ENCODE measurements at regions not wholly inside any gene's neighbourhood (a gene's known extent, or its start where the extent isn't known, plus 50 kb on each side); places are given as distances from the start of the nearest gene placed in this dataset.

GRCh38 chr3:102148598-102149337 lies 286.0 kb upstream of the ZPLD1 start:
- BruUV-seq (replicated peaks), result no TSS peak
- H2AFZ ChIP-seq (ENCODE audit: low read depth, low read length, poor library complexity, severe bottlenecking), result no peak overlapping the region
- intact Hi-C loops (cut with micrococcal nuclease), result no loop called here
- H3K9me2 ChIP-seq (ENCODE audit: insufficient read depth), result peaks cover 2% of the 10 kb centered on the region; the same call in 1 of the 2 replicates
- ATAC-seq, result no peak
- no peak overlapping the region for H3K27ac ChIP-seq (ENCODE audit: low read depth, low read length)
- H4K20me1 ChIP-seq (ENCODE audit: insufficient read depth), result no peaks in the 10 kb centered on the region
- no peaks in the 10 kb centered on the region for H3K4me1 ChIP-seq (ENCODE audit: control insufficient read depth in 1 of 2, insufficient read depth in 2 of 2, low read length in 2 of 2)
- H3K4me2 ChIP-seq (ENCODE audit: low read length), result no peak overlapping the region
- POLR2A ChIA-PET, result no interaction called here
- DNase-seq (ENCODE audit: low read depth, low spot score), result no peak
- RAD21 ChIA-PET (ENCODE audit: low non-redundant PET in 1 of 2, low total read pairs in 2 of 2, uncharacterized antibody in 2 of 2, unreplicated experiment in 2 of 2), result no interaction called here
- H3K9me3 ChIP-seq (ENCODE audit: control insufficient read depth in 1 of 2, insufficient read depth in 1 of 2, low read depth in 1 of 2, low read length in 2 of 2), result no peaks in the 10 kb centered on the region; a peak in 1 of 4 replicates
- H3K79me2 ChIP-seq (ENCODE audit: insufficient read depth, low read length), result no peaks in the 10 kb centered on the region
- H3K4me3 ChIP-seq (replicated peaks in 1 of 2; ENCODE audit: low read depth in 1 of 2, low read length in 2 of 2), result no peak overlapping the region
- H3K27me3 ChIP-seq (ENCODE audit: insufficient read depth, low read length), result no peaks in the 10 kb centered on the region
- no peak overlapping the region for H3K9ac ChIP-seq (ENCODE audit: low read length)
- no peaks in the 10 kb centered on the region for H3K36me3 ChIP-seq (ENCODE audit: control insufficient read depth in 1 of 2, insufficient read depth in 2 of 2, low read length in 2 of 2)
- CTCF ChIA-PET, result no interaction called here
- TF ChIP-seq EZH2phosphoT487 (IDR thresholded peaks at IDR 0.05; ENCODE audit: borderline replicate concordance) (no peak), RAD21 (IDR thresholded peaks at IDR 0.05; ENCODE audit: low read depth) (no peak), POLR2A (IDR thresholded peaks at IDR 0.05; ENCODE audit: borderline replicate concordance, extremely low read depth, insufficient read depth, insufficient read length) (no peak), YY1 (IDR thresholded peaks at IDR 0.05; ENCODE audit: extremely low read depth, insufficient replicate concordance, low read depth, low read length) (no peak), ATF3 (IDR thresholded peaks at IDR 0.05) (no peak), SRF (IDR thresholded peaks at IDR 0.05; ENCODE audit: low read depth) (no peak), ELF1 (IDR thresholded peaks at IDR 0.05; ENCODE audit: borderline replicate concordance, low read depth) (no peak), ZNF274 (IDR thresholded peaks at IDR 0.05; ENCODE audit: low read depth, low read length) (no peak), REST (IDR thresholded peaks at IDR 0.05; ENCODE audit: low read depth) (no peak), TCF7L2 (IDR thresholded peaks at IDR 0.05; ENCODE audit: borderline replicate concordance, extremely low read depth, insufficient read depth, insufficient read length) (no peak), CEBPB (IDR thresholded peaks at IDR 0.05; ENCODE audit: low read depth) (no peak)

All from HCT116 (cell line).